HCT116 (cell line): ENCODE measurements at regions not wholly inside any gene's neighbourhood (a gene's known extent, or its start where the extent isn't known, plus 50 kb on each side); places are given as distances from the start of the nearest gene placed in this dataset.

Experiments
- ATAC-seq: fragments of 200-7000 bp; cut with Tn5 transposase; 2 replicates; pipeline ENCODE4 v1.9.1; 2020; ENCODE audit warnings: mild to moderate bottlenecking, moderate library complexity
- BruUV-seq: library from RNA; stranded (reverse); fragments of 400-500 nt; replicated peaks from 2 replicates; lab custom pipeline; 2021; lab: Mats Ljungman, UMichigan
- CTCF ChIA-PET: fragments of 300-600 bp; sonication (Branson Sonifier 250); formaldehyde crosslinking; loops from one replicate; lab custom pipeline; 2021; ENCODE audit warnings: antibody characterized with exemption; lab: Charles Lee
- POLR2A ChIA-PET: fragments of 300-600, 350-600 bp; sonication (Branson Sonifier 250); formaldehyde crosslinking; loops from one replicate; lab custom pipeline; 2021; ENCODE audit warnings: antibody characterized with exemption; lab: Charles Lee
- RAD21 ChIA-PET, 2 experiments: fragments of 300-600 bp; sonication (Branson Sonifier 250); formaldehyde crosslinking; loops; one replicate each; lab custom pipeline; 2023; ENCODE audit warnings: low total read pairs in 2 of 2; ENCODE audit not compliant: uncharacterized antibody in 2 of 2, unreplicated experiment in 2 of 2, low non-redundant PET in 1 of 2; lab: Charles Lee
- DNase-seq: peaks from one replicate; pipeline ENCODE4 v3.0.0-alpha.2; 2010; ENCODE audit warnings: low read depth, low spot score
- H2AFZ ChIP-seq: fragments of 200-600 bp; shearing (Covaris generic), sonication (generic); 2 replicates; pipeline ENCODE4 v1.6.1; 2017; ENCODE audit warnings: low read depth, mixed run types, mixed read lengths, antibody characterized with exemption, low read length; ENCODE audit not compliant: poor library complexity, severe bottlenecking
- H3K27ac ChIP-seq: 2 replicates; pipeline ENCODE4 v1.5.1; 2012; ENCODE audit warnings: low read depth, low read length
- H3K27me3 ChIP-seq: fragments of 200-600 bp; sonication (generic); 2 replicates; pipeline ENCODE4 v1.6.1; 2016; ENCODE audit warnings: mixed run types, low read length, mixed read lengths; ENCODE audit not compliant: insufficient read depth
- H3K36me3 ChIP-seq, 2 experiments: fragments of 200-500 bp in 1 of 2; fragments of 200-600 bp in 1 of 2; sonication (Bioruptor generic) in 1 of 2; sonication (generic) in 1 of 2; 2 replicates each; pipeline versions ENCODE4 v1.5.1 to v1.6.1; 2014 to 2016; ENCODE audit warnings: low read length in 2 of 2, inconsistent platforms in 1 of 2, mixed read lengths in 1 of 2, mixed run types in 1 of 2; ENCODE audit not compliant: insufficient read depth in 2 of 2, control insufficient read depth in 1 of 2
- H3K4me1 ChIP-seq, 2 experiments: fragments of 200-600 bp in 1 of 2; sonication (generic) in 1 of 2; 2 replicates each; pipeline versions ENCODE4 v1.5.1 to v1.6.1; 2012 to 2017; ENCODE audit warnings: low read length in 2 of 2, inconsistent platforms in 1 of 2, mild to moderate bottlenecking in 1 of 2, mixed read lengths in 1 of 2, mixed run types in 1 of 2, moderate library complexity in 1 of 2; ENCODE audit not compliant: insufficient read depth in 2 of 2, control insufficient read depth in 1 of 2
- H3K4me2 ChIP-seq: fragments of 200-600 bp; sonication (generic); 2 replicates; pipeline ENCODE4 v1.6.1; 2017; ENCODE audit warnings: mixed run types, low read length, mixed read lengths
- H3K4me3 ChIP-seq, 2 experiments: fragments of 200-600 bp in 1 of 2; sonication (generic) in 1 of 2; replicated peaks in 1 of 2; 2 replicates each; pipeline ENCODE4 v1.5.1; 2011 to 2016; ENCODE audit warnings: low read length in 2 of 2, control low read depth in 1 of 2, low read depth in 1 of 2, mild to moderate bottlenecking in 1 of 2, mixed read lengths in 1 of 2, mixed run types in 1 of 2
- H3K79me2 ChIP-seq: fragments of 200-600 bp; sonication (generic); 2 replicates; pipeline ENCODE4 v1.6.1; 2017; ENCODE audit warnings: mild to moderate bottlenecking, mixed run types, low read length, moderate library complexity, mixed read lengths; ENCODE audit not compliant: insufficient read depth
- H3K9ac ChIP-seq: fragments of 200-600 bp; sonication (generic); 2 replicates; pipeline ENCODE4 v1.6.1; 2016; ENCODE audit warnings: low read length, mixed read lengths
- H3K9me2 ChIP-seq: fragments of 200-600 bp; sonication (generic), shearing (Covaris generic); 2 replicates; pipeline ENCODE4 v1.6.1; 2017; ENCODE audit warnings: mixed run types, mild to moderate bottlenecking, moderate library complexity; ENCODE audit not compliant: insufficient read depth
- H3K9me3 ChIP-seq, 2 experiments: fragments of 200-500 bp in 1 of 2; fragments of 200-600 bp in 1 of 2; sonication (Bioruptor generic) in 1 of 2; sonication (generic) in 1 of 2; 2 replicates each; pipeline ENCODE4 v1.6.1; 2014 to 2017; ENCODE audit warnings: low read length in 2 of 2, mixed read lengths in 2 of 2, inconsistent platforms in 1 of 2, low read depth in 1 of 2, mild to moderate bottlenecking in 1 of 2, mixed run types in 1 of 2, moderate library complexity in 1 of 2; ENCODE audit not compliant: control insufficient read depth in 1 of 2, insufficient read depth in 1 of 2
- H4K20me1 ChIP-seq: fragments of 200-600 bp; sonication (generic), shearing (Covaris generic); 2 replicates; pipeline ENCODE4 v1.6.1; 2017; ENCODE audit warnings: mixed run types, mild to moderate bottlenecking, moderate library complexity; ENCODE audit not compliant: insufficient read depth
- CEBPB ChIP-seq: IDR thresholded peaks from 2 replicates; pipeline ENCODE4 v1.6.1; 2012; ENCODE audit warnings: low read depth
- EGR1 ChIP-seq: IDR thresholded peaks from 2 replicates; pipeline ENCODE4 v1.6.1; 2012; ENCODE audit warnings: low read depth
- ELF1 ChIP-seq: IDR thresholded peaks from 2 replicates; pipeline ENCODE4 v1.6.1; 2012; ENCODE audit warnings: low read depth, borderline replicate concordance
- EZH2 ChIP-seq: fragments of 200-600 bp; sonication (generic); IDR thresholded peaks from 2 replicates; pipeline ENCODE4 v1.6.1; 2017; ENCODE audit warnings: antibody characterized with exemption, mixed run types
- EZH2phosphoT487 ChIP-seq: fragments of 200-600 bp; IDR thresholded peaks from 2 replicates; pipeline ENCODE4 v1.6.1; 2018; ENCODE audit warnings: antibody characterized with exemption, borderline replicate concordance
- RAD21 ChIP-seq: IDR thresholded peaks from 2 replicates; pipeline ENCODE4 v1.6.1; 2012; ENCODE audit warnings: low read depth, mild to moderate bottlenecking
- TCF7L2 ChIP-seq: IDR thresholded peaks from 2 replicates; pipeline ENCODE4 v1.7.0; 2011; ENCODE audit warnings: borderline replicate concordance, inconsistent platforms; ENCODE audit not compliant: insufficient read depth, insufficient read length; ENCODE audit errors: extremely low read depth
- ZFX ChIP-seq: fragments of 450-650 bp; IDR thresholded peaks from 2 replicates; pipeline ENCODE4 v1.6.1; 2017
- ZNF274 ChIP-seq: fragments of 200-500 bp; sonication (Bioruptor generic); IDR thresholded peaks from 2 replicates; pipeline ENCODE4 v1.6.1; 2014; ENCODE audit warnings: mild to moderate bottlenecking, low read depth, low read length, inconsistent platforms
- intact Hi-C: fragments of 100-400 bp; cut with micrococcal nuclease; formaldehyde crosslinking; loops from 2 replicates; pipeline ENCODE4 v1.10.0; 2022
- TF ChIP-seq, protein P1 (sequence below): IDR thresholded peaks from 2 replicates; pipeline ENCODE4 v1.6.1; 2012
- TF ChIP-seq, protein P2 (sequence below), 3 experiments: fragments of 200-600 bp in 1 of 3; sonication (generic) in 1 of 3; IDR thresholded peaks in 2 of 3; conservative IDR thresholded peaks in 1 of 3; 2 replicates each; pipeline ENCODE4 v1.5.1; 2012 to 2017; ENCODE audit warnings: low read depth in 2 of 3, low read length in 2 of 3, antibody characterized with exemption in 1 of 3, borderline replicate concordance in 1 of 3, control low read depth in 1 of 3, mild to moderate bottlenecking in 1 of 3, mixed read lengths in 1 of 3, mixed run types in 1 of 3, moderate library complexity in 1 of 3; ENCODE audit not compliant: insufficient read depth in 1 of 3
- TF ChIP-seq, protein P3 (sequence below): IDR thresholded peaks from 2 replicates; pipeline ENCODE4 v1.6.1; 2012
- TF ChIP-seq, protein P4 (sequence below): IDR thresholded peaks from 2 replicates; pipeline ENCODE4 v1.6.1; 2012; ENCODE audit warnings: low read depth

DNA sequence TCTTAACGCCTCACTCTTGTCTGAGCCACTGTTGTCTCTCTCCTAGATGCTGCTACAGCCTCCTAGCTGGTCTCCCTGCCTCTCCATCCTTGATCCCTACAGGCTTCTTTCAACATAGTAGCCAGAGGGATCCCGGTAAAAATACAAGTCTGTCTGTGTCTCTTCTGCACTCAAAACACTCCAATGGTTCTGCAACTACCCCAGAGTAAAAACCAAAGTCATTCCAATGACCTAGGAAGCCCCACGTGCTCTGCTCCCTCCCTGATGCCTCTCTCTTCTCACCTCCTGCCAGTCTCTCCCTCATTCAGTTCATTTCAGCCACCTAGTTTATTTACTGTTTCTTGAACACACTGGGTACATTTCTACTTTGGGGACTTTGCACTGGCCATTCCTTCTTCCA lies 135.2 kb downstream of the NPIPB5 start:
- Histone ChIP-seq H3K4me1 (no peaks in the 10 kb centered on the region), H3K27me3 (peaks cover 77% of the 10 kb centered on the region), H3K9ac (no peak overlapping the region), H3K4me3 (no peak overlapping the region), H3K4me2 (no peak overlapping the region), H3K36me3 (no peaks in the 10 kb centered on the region), H4K20me1 (no peaks in the 10 kb centered on the region), H3K9me2 (no peaks in the 10 kb centered on the region), H2AFZ (no peak overlapping the region), H3K9me3 (no peaks in the 10 kb centered on the region), H3K79me2 (no peaks in the 10 kb centered on the region), H3K27ac (no peak overlapping the region)
- ChIA-PET RAD21 (no interaction called here), CTCF (no interaction called here)
- no peak for DNase-seq
- intact Hi-C loops: no loop called here
- no TSS peak for BruUV-seq
- TF ChIP-seq TCF7L2 (no peak), EGR1 (no peak), ZFX (no peak), EZH2 (no peak), RAD21 (no peak), CEBPB (no peak), ZNF274 (no peak), EZH2phosphoT487 (no peak), ELF1 (no peak)
- TF ChIP-seq, protein P1, sequence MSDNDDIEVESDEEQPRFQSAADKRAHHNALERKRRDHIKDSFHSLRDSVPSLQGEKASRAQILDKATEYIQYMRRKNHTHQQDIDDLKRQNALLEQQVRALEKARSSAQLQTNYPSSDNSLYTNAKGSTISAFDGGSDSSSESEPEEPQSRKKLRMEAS: no peak
- TF ChIP-seq, protein P2, sequence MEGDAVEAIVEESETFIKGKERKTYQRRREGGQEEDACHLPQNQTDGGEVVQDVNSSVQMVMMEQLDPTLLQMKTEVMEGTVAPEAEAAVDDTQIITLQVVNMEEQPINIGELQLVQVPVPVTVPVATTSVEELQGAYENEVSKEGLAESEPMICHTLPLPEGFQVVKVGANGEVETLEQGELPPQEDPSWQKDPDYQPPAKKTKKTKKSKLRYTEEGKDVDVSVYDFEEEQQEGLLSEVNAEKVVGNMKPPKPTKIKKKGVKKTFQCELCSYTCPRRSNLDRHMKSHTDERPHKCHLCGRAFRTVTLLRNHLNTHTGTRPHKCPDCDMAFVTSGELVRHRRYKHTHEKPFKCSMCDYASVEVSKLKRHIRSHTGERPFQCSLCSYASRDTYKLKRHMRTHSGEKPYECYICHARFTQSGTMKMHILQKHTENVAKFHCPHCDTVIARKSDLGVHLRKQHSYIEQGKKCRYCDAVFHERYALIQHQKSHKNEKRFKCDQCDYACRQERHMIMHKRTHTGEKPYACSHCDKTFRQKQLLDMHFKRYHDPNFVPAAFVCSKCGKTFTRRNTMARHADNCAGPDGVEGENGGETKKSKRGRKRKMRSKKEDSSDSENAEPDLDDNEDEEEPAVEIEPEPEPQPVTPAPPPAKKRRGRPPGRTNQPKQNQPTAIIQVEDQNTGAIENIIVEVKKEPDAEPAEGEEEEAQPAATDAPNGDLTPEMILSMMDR (IDR thresholded peaks at IDR 0.05 in 2 of 3, conservative IDR thresholded peaks at IDR 0.05 in 1 of 3; ENCODE audit: borderline replicate concordance in 1 of 3, insufficient read depth in 1 of 3, low read depth in 2 of 3, low read length in 2 of 3): no peak
- TF ChIP-seq, protein P3, sequence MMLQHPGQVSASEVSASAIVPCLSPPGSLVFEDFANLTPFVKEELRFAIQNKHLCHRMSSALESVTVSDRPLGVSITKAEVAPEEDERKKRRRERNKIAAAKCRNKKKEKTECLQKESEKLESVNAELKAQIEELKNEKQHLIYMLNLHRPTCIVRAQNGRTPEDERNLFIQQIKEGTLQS: no peak
- TF ChIP-seq, protein P4, sequence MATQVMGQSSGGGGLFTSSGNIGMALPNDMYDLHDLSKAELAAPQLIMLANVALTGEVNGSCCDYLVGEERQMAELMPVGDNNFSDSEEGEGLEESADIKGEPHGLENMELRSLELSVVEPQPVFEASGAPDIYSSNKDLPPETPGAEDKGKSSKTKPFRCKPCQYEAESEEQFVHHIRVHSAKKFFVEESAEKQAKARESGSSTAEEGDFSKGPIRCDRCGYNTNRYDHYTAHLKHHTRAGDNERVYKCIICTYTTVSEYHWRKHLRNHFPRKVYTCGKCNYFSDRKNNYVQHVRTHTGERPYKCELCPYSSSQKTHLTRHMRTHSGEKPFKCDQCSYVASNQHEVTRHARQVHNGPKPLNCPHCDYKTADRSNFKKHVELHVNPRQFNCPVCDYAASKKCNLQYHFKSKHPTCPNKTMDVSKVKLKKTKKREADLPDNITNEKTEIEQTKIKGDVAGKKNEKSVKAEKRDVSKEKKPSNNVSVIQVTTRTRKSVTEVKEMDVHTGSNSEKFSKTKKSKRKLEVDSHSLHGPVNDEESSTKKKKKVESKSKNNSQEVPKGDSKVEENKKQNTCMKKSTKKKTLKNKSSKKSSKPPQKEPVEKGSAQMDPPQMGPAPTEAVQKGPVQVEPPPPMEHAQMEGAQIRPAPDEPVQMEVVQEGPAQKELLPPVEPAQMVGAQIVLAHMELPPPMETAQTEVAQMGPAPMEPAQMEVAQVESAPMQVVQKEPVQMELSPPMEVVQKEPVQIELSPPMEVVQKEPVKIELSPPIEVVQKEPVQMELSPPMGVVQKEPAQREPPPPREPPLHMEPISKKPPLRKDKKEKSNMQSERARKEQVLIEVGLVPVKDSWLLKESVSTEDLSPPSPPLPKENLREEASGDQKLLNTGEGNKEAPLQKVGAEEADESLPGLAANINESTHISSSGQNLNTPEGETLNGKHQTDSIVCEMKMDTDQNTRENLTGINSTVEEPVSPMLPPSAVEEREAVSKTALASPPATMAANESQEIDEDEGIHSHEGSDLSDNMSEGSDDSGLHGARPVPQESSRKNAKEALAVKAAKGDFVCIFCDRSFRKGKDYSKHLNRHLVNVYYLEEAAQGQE: no peak
- TF ChIP-seq, all 23 proteins: peak for 0
- no peak for ATAC-seq
- POLR2A ChIA-PET: no interaction called here
